ENCODE measurements at regions not wholly inside any gene's neighbourhood (a gene's known extent, or its start where the extent isn't known, plus 50 kb on each side); places are given as distances from the start of the nearest gene placed in this dataset.
"Not testable (repeated sequence)": the region's sequence is repeated elsewhere in the genome, so short reads cannot be mapped to it uniquely, and the experiment has no call there.

GRCh38 chrX:14303891-14304290, 225.4 kb upstream of the GLRA2 start:
- Histone ChIP-seq H3K27me3 (no peaks in the 10 kb centered on the region), H3K4me1 (no peaks in the 10 kb centered on the region), H3K36me3 (no peaks in the 10 kb centered on the region), H3K4me3 (no peak overlapping the region), H3K9me3 (no peaks in the 10 kb centered on the region), H3K27ac (no peak overlapping the region)
- in situ Hi-C loops (cut with MboI; ENCODE audit: low pct_ligation_motif_present in 1 of 4, low pct_unique_long_range_greater_than_20kb in 1 of 4, low sequenced_read_pairs in 3 of 4) (no loop called here), intact Hi-C loops (cut with DNase I; ENCODE audit: low total_unique reads) (no loop called here)
- WGBS, 2 donors (ENCODE audit: low coverage in 1 of 2), result 91 to 100% methylated on average over 1 to 2 of the region's 2 CpGs
- TF ChIP-seq, protein P1, sequence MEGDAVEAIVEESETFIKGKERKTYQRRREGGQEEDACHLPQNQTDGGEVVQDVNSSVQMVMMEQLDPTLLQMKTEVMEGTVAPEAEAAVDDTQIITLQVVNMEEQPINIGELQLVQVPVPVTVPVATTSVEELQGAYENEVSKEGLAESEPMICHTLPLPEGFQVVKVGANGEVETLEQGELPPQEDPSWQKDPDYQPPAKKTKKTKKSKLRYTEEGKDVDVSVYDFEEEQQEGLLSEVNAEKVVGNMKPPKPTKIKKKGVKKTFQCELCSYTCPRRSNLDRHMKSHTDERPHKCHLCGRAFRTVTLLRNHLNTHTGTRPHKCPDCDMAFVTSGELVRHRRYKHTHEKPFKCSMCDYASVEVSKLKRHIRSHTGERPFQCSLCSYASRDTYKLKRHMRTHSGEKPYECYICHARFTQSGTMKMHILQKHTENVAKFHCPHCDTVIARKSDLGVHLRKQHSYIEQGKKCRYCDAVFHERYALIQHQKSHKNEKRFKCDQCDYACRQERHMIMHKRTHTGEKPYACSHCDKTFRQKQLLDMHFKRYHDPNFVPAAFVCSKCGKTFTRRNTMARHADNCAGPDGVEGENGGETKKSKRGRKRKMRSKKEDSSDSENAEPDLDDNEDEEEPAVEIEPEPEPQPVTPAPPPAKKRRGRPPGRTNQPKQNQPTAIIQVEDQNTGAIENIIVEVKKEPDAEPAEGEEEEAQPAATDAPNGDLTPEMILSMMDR (IDR thresholded peaks at IDR 0.05), result no peak
- TF ChIP-seq EP300 (IDR thresholded peaks at IDR 0.05; ENCODE audit: low read depth) (no peak), POLR2AphosphoS5 (IDR thresholded peaks at IDR 0.05) (no peak), POLR2A (IDR thresholded peaks at IDR 0.05) (no peak)
- no peak for DNase-seq

DNA sequence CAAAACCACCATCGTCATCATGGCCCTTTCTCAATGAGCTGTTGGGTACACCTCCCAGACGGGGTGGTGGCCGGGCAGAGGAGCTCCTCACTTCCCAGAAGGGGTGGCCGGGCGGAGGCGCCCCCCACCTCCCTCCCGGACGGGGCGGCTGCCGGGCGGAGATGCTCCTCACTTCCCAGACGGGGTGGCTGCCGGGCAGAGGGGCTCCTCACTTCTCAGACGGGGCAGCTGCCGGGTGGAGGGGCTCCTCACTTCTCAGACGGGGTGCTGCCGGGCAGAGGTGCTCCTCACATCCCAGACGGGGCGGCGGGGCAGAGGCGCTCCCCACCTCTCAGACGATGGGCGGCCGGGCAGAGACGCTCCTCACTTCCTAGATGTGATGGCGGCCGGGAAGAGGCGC, 226.8 kb upstream of the GLRA2 start:
- intact Hi-C loops (cut with DNase I; ENCODE audit: low total_unique reads); H3K27ac ChIP-seq; H3K9me3 ChIP-seq; DNase-seq; H3K27me3 ChIP-seq; in situ Hi-C loops (cut with MboI; ENCODE audit: low pct_ligation_motif_present in 1 of 4, low pct_unique_long_range_greater_than_20kb in 1 of 4, low sequenced_read_pairs in 3 of 4); H3K4me3 ChIP-seq; H3K36me3 ChIP-seq; H3K4me1 ChIP-seq: not testable (repeated sequence)
- 92% methylated on average over 17 of the region's 28 CpGs; no CpG with 5 or more reads in 1 of the 2 donors for whole genome bisulfite sequencing, 2 donors (ENCODE audit: low coverage in 1 of 2)

DNA sequence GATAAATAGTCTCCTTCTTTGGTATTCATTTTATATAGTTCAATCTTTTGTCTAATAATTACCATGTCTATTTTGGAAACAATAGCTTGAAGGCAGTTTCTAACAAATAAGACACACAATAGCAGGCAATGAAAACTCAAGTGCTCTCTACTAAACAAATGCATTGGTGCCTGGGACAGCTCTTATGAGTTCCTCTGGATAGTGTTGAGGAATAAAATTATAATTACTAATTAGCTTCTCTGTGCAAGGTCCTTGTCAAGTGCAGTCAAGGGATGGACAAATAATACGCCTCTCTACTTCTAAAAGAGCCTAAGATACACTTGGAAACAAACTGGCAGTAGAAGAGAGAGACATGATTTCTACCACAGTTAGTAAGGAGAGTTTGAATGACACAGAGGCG, 229.0 kb upstream of the GLRA2 start:
- in situ Hi-C loops (cut with MboI; ENCODE audit: low pct_ligation_motif_present in 1 of 4, low pct_unique_long_range_greater_than_20kb in 1 of 4, low sequenced_read_pairs in 3 of 4) (no loop called here), intact Hi-C loops (cut with DNase I; ENCODE audit: low total_unique reads) (no loop called here)
- no peak overlapping the region for H3K27ac ChIP-seq
- H3K36me3 ChIP-seq, result no peaks in the 10 kb centered on the region
- DNase-seq, result no peak
- WGBS, 2 donors (ENCODE audit: low coverage in 1 of 2), result 70 to 80% methylated on average over 1 to 2 of the region's 2 CpGs
- no peaks in the 10 kb centered on the region for H3K4me1 ChIP-seq
- TF ChIP-seq, protein P1 (IDR thresholded peaks at IDR 0.05), result no peak
- TF ChIP-seq EP300 (IDR thresholded peaks at IDR 0.05; ENCODE audit: low read depth) (no peak), POLR2AphosphoS5 (IDR thresholded peaks at IDR 0.05) (no peak), POLR2A (IDR thresholded peaks at IDR 0.05) (no peak)
- no peaks in the 10 kb centered on the region for H3K27me3 ChIP-seq
- no peaks in the 10 kb centered on the region for H3K9me3 ChIP-seq
- no peak overlapping the region for H3K4me3 ChIP-seq

GRCh38 chrX:14295426-14295825, 233.9 kb upstream of the GLRA2 start:
- TF ChIP-seq, protein P1 (IDR thresholded peaks at IDR 0.05), result no peak
- TF ChIP-seq POLR2AphosphoS5 (IDR thresholded peaks at IDR 0.05) (no peak), POLR2A (IDR thresholded peaks at IDR 0.05) (no peak), EP300 (IDR thresholded peaks at IDR 0.05; ENCODE audit: low read depth) (no peak)
- Histone ChIP-seq H3K4me1 (no peaks in the 10 kb centered on the region), H3K27me3 (no peaks in the 10 kb centered on the region), H3K27ac (no peak overlapping the region), H3K4me3 (no peak overlapping the region), H3K9me3 (no peaks in the 10 kb centered on the region), H3K36me3 (no peaks in the 10 kb centered on the region)
- no peak for DNase-seq
- intact Hi-C loops (cut with DNase I; ENCODE audit: low total_unique reads) (no loop called here), in situ Hi-C loops (cut with MboI; ENCODE audit: low pct_ligation_motif_present in 1 of 4, low pct_unique_long_range_greater_than_20kb in 1 of 4, low sequenced_read_pairs in 3 of 4) (no loop called here)

GRCh38 chrX:14291666-14292500, 237.5 kb upstream of the GLRA2 start:
- intact Hi-C loops (cut with DNase I; ENCODE audit: low total_unique reads), result loop anchor here (1.0 kb wide), 1 partner anchor 48 kb away; no protein-coding TSS in a partner anchor
- TF ChIP-seq EP300 (IDR thresholded peaks at IDR 0.05; ENCODE audit: low read depth) (no peak), POLR2A (IDR thresholded peaks at IDR 0.05) (no peak), POLR2AphosphoS5 (IDR thresholded peaks at IDR 0.05) (no peak)
- TF ChIP-seq, protein P1 (IDR thresholded peaks at IDR 0.05), result no peak
- H3K9me3 ChIP-seq, result no peaks in the 10 kb centered on the region
- no peak overlapping the region for H3K4me3 ChIP-seq
- H3K4me1 ChIP-seq, result no peaks in the 10 kb centered on the region
- H3K27me3 ChIP-seq, result no peaks in the 10 kb centered on the region
- 61 to 66% methylated on average over 6 to 10 of the region's 10 CpGs for WGBS, 2 donors (ENCODE audit: low coverage in 1 of 2)
- DNase-seq, result no peak
- H3K36me3 ChIP-seq, result no peaks in the 10 kb centered on the region
- in situ Hi-C loops (cut with MboI; ENCODE audit: low pct_ligation_motif_present in 1 of 4, low pct_unique_long_range_greater_than_20kb in 1 of 4, low sequenced_read_pairs in 3 of 4), result no loop called here
- H3K27ac ChIP-seq, result no peak overlapping the region

Measured in transverse colon (tissue), 4 donors.